ENCODE measurements at regions not wholly inside any gene's neighbourhood (a gene's known extent, or its start where the extent isn't known, plus 50 kb on each side); places are given as distances from the start of the nearest gene placed in this dataset.

GRCh38 chr11:45563171-45563570 is 102.3 kb downstream of the CHST1 start:
- Mint-ChIP-seq H3K4me1 (no peaks in the 10 kb centered on the region), H3K36me3 (no peaks in the 10 kb centered on the region), H3K4me3 (no peak overlapping the region), H3K9me3 (no peaks in the 10 kb centered on the region), H3K27ac (no peak overlapping the region), H3K27me3 (peaks cover 7 to 10% of the 10 kb centered on the region in 2 donors)
- Histone ChIP-seq H3K9me3 (ENCODE audit: low read length) (no peaks in the 10 kb centered on the region), H3K27ac (ENCODE audit: low read depth, low read length) (no peak overlapping the region), H3K27me3 (ENCODE audit: insufficient read depth, low read length, poor library complexity, severe bottlenecking) (no peaks in the 10 kb centered on the region), H3K4me3 (ENCODE audit: low read length) (no peak overlapping the region), H3K4me1 (ENCODE audit: insufficient read depth, low read length) (no peaks in the 10 kb centered on the region), H3K36me3 (ENCODE audit: insufficient read depth, low read length) (no peaks in the 10 kb centered on the region)
- DNase-seq: no peak
- CTCF ChIA-PET: interaction anchor here (0.6 kb wide), 1 partner anchor 15 kb away, joined by 3 read pairs; no protein-coding TSS in a partner anchor
- POLR2A ChIA-PET: no interaction called here

GRCh38 chr11:45560913-45561281 is 104.5 kb downstream of the CHST1 start:
- Histone ChIP-seq H3K9me3 (ENCODE audit: low read length) (no peaks in the 10 kb centered on the region), H3K4me1 (ENCODE audit: insufficient read depth, low read length) (no peaks in the 10 kb centered on the region), H3K27ac (ENCODE audit: low read depth, low read length) (no peak overlapping the region), H3K27me3 (ENCODE audit: insufficient read depth, low read length, poor library complexity, severe bottlenecking) (no peaks in the 10 kb centered on the region), H3K4me3 (ENCODE audit: low read length) (no peak overlapping the region), H3K36me3 (ENCODE audit: insufficient read depth, low read length) (no peaks in the 10 kb centered on the region)
- no peak overlapping the region for H3K27ac Mint-ChIP-seq
- no peaks in the 10 kb centered on the region for H3K4me1 Mint-ChIP-seq
- no peaks in the 10 kb centered on the region for H3K9me3 Mint-ChIP-seq
- peaks cover 7 to 8% of the 10 kb centered on the region in 2 donors for H3K27me3 Mint-ChIP-seq
- CTCF ChIA-PET: no interaction called here
- no peak overlapping the region for H3K4me3 Mint-ChIP-seq
- POLR2A ChIA-PET: no interaction called here
- DNase-seq: no peak
- no peaks in the 10 kb centered on the region for H3K36me3 Mint-ChIP-seq

- H3K4me1 ChIP-seq (ENCODE audit: insufficient read depth, low read length): no peaks in the 10 kb centered on the region
- no peak overlapping the region for H3K4me3 Mint-ChIP-seq
- H3K9me3 ChIP-seq (ENCODE audit: low read length): no peaks in the 10 kb centered on the region
- ChIA-PET CTCF (no interaction called here), POLR2A (no interaction called here)
- H3K27ac Mint-ChIP-seq: peak overlapping the region in 1 of 8 donors; percentile 77
- H3K27me3 Mint-ChIP-seq: peaks cover 7% of the 10 kb centered on the region in 2 donors
- no peaks in the 10 kb centered on the region for H3K27me3 ChIP-seq (ENCODE audit: insufficient read depth, low read length, poor library complexity, severe bottlenecking)
- H3K27ac ChIP-seq (ENCODE audit: low read depth, low read length): no peak overlapping the region
- DNase-seq: no peak
- no peaks in the 10 kb centered on the region for H3K36me3 ChIP-seq (ENCODE audit: insufficient read depth, low read length)
- H3K4me1 Mint-ChIP-seq: no peaks in the 10 kb centered on the region
- no peaks in the 10 kb centered on the region for H3K36me3 Mint-ChIP-seq
- no peak overlapping the region for H3K4me3 ChIP-seq (ENCODE audit: low read length)
- H3K9me3 Mint-ChIP-seq: no peaks in the 10 kb centered on the region
Measured at GRCh38 chr11:45560155-45560912, 105.1 kb downstream of the CHST1 start.

GRCh38 chr11:45556851-45557707 is 108.3 kb downstream of the CHST1 start:
- Mint-ChIP-seq H3K27ac (peak overlapping the region in 1 of 8 donors; percentile 77), H3K27me3 (peaks cover under 1 to 2% of the 10 kb centered on the region in 2 donors)
- H3K9me3 ChIP-seq (ENCODE audit: low read length): no peaks in the 10 kb centered on the region

GRCh38 chr11:45554230-45554967 is 111.0 kb downstream of the CHST1 start:
- Mint-ChIP-seq H3K4me3 (no peak overlapping the region), H3K4me1 (no peaks in the 10 kb centered on the region), H3K27me3 (peaks cover 0 to 2% of the 10 kb centered on the region in 2 donors), H3K9me3 (no peaks in the 10 kb centered on the region), H3K27ac (peak overlapping the region in 1 of 8 donors; percentile 12), H3K36me3 (no peaks in the 10 kb centered on the region)
- Histone ChIP-seq H3K27ac (ENCODE audit: low read depth, low read length) (no peak overlapping the region), H3K4me1 (ENCODE audit: insufficient read depth, low read length) (no peaks in the 10 kb centered on the region), H3K27me3 (ENCODE audit: insufficient read depth, low read length, poor library complexity, severe bottlenecking) (no peaks in the 10 kb centered on the region), H3K4me3 (ENCODE audit: low read length) (no peak overlapping the region), H3K36me3 (ENCODE audit: insufficient read depth, low read length) (no peaks in the 10 kb centered on the region), H3K9me3 (ENCODE audit: low read length) (no peaks in the 10 kb centered on the region)
- ChIA-PET CTCF (no interaction called here), POLR2A (no interaction called here)
- no peak for DNase-seq

More at GRCh38 chr11:45556851-45557707, 108.3 kb downstream of the CHST1 start:
- Histone ChIP-seq H3K4me1 (ENCODE audit: insufficient read depth, low read length) (no peaks in the 10 kb centered on the region), H3K27me3 (ENCODE audit: insufficient read depth, low read length, poor library complexity, severe bottlenecking) (no peaks in the 10 kb centered on the region), H3K27ac (ENCODE audit: low read depth, low read length) (no peak overlapping the region), H3K4me3 (ENCODE audit: low read length) (no peak overlapping the region), H3K36me3 (ENCODE audit: insufficient read depth, low read length) (no peaks in the 10 kb centered on the region)
- H3K4me3 Mint-ChIP-seq: no peak overlapping the region
- H3K36me3 Mint-ChIP-seq: no peaks in the 10 kb centered on the region
- POLR2A ChIA-PET: no interaction called here
- no peaks in the 10 kb centered on the region for H3K4me1 Mint-ChIP-seq
- CTCF ChIA-PET: no interaction called here
- no peak for DNase-seq
- H3K9me3 Mint-ChIP-seq: no peaks in the 10 kb centered on the region

- no peaks in the 10 kb centered on the region for H3K27me3 ChIP-seq (ENCODE audit: insufficient read depth, low read length, poor library complexity, severe bottlenecking)
- Mint-ChIP-seq H3K4me1 (no peaks in the 10 kb centered on the region), H3K4me3 (no peak overlapping the region), H3K9me3 (no peaks in the 10 kb centered on the region), H3K27me3 (peaks cover 0 to 2% of the 10 kb centered on the region in 2 donors), H3K36me3 (no peaks in the 10 kb centered on the region), H3K27ac (peak overlapping the region in 1 of 8 donors; percentile 64)
- ChIA-PET CTCF (no interaction called here), POLR2A (no interaction called here)
- H3K4me3 ChIP-seq (ENCODE audit: low read length): no peak overlapping the region
- DNase-seq: no peak
- H3K4me1 ChIP-seq (ENCODE audit: insufficient read depth, low read length): no peaks in the 10 kb centered on the region
- H3K9me3 ChIP-seq (ENCODE audit: low read length): no peaks in the 10 kb centered on the region
- no peaks in the 10 kb centered on the region for H3K36me3 ChIP-seq (ENCODE audit: insufficient read depth, low read length)
- no peak overlapping the region for H3K27ac ChIP-seq (ENCODE audit: low read depth, low read length)
Measured at GRCh38 chr11:45553383-45553936, 112.0 kb downstream of the CHST1 start.

- Mint-ChIP-seq H3K36me3 (no peaks in the 10 kb centered on the region), H3K27me3 (peaks cover 0 to 5% of the 10 kb centered on the region in 2 donors), H3K4me1 (no peaks in the 10 kb centered on the region), H3K4me3 (no peak overlapping the region), H3K27ac (no peak overlapping the region), H3K9me3 (no peaks in the 10 kb centered on the region)
- ChIA-PET CTCF (no interaction called here), POLR2A (no interaction called here)
- Histone ChIP-seq H3K27ac (ENCODE audit: low read depth, low read length) (no peak overlapping the region), H3K9me3 (ENCODE audit: low read length) (no peaks in the 10 kb centered on the region), H3K27me3 (ENCODE audit: insufficient read depth, low read length, poor library complexity, severe bottlenecking) (no peaks in the 10 kb centered on the region), H3K4me1 (ENCODE audit: insufficient read depth, low read length) (no peaks in the 10 kb centered on the region), H3K4me3 (ENCODE audit: low read length) (no peak overlapping the region), H3K36me3 (ENCODE audit: insufficient read depth, low read length) (no peaks in the 10 kb centered on the region)
- no peak for DNase-seq
Measured at GRCh38 chr11:45551191-45551713, 114.2 kb downstream of the CHST1 start.

Measured in CD8-positive, alpha-beta memory T cell (primary cell).